Psoas muscle (tissue), 7 donors: ENCODE measurements at regions not wholly inside any gene's neighbourhood (a gene's known extent, or its start where the extent isn't known, plus 50 kb on each side); places are given as distances from the start of the nearest gene placed in this dataset.
"Not testable (repeated sequence)": the region's sequence is repeated elsewhere in the genome, so short reads cannot be mapped to it uniquely, and the experiment has no call there.

ENCODE experiments used
- ATAC-seq, 4 donors: fragments of 200-7000 bp; cut with Tn5 transposase; one replicate each; pipeline ENCODE4 v1.9.1; 2020; ENCODE audit warnings: moderate library complexity in 3 of 4, mild to moderate bottlenecking in 2 of 4
- DNase-seq, 2 donors: peaks; one replicate each; pipeline ENCODE4 v3.0.0-alpha.2; 2020
- H3K27ac ChIP-seq: fragments of 200-600 bp; one replicate; pipeline ENCODE4 v1.8.0; 2022
- H3K27me3 ChIP-seq, 3 donors: fragments of 200-600 bp in 1 of 3; one replicate each; pipeline versions ENCODE4 v1.6.1 to v1.8.0; 2013 to 2022; ENCODE audit warnings: low read length in 2 of 3, mild to moderate bottlenecking in 2 of 3, moderate library complexity in 1 of 3; ENCODE audit not compliant: insufficient read depth in 3 of 3
- H3K36me3 ChIP-seq, 2 donors: fragments of 200-600 bp in 1 of 2; one replicate each; pipeline versions ENCODE4 v1.6.1 to v1.8.0; 2013 to 2022; ENCODE audit warnings: low read depth in 1 of 2, mild to moderate bottlenecking in 1 of 2, moderate library complexity in 1 of 2; ENCODE audit not compliant: insufficient read depth in 1 of 2
- H3K4me1 ChIP-seq: fragments of 200-600 bp; one replicate; pipeline ENCODE4 v1.8.0; 2022
- H3K4me3 ChIP-seq: fragments of 200-600 bp; one replicate; pipeline ENCODE4 v1.8.0; 2022; ENCODE audit warnings: mild to moderate bottlenecking
- H3K9me3 ChIP-seq: fragments of 200-600 bp; one replicate; pipeline ENCODE4 v1.8.0; 2022
- CTCF ChIP-seq: fragments of 200-600 bp; IDR thresholded peaks from one replicate; pipeline ENCODE4 v1.8.0; 2022; ENCODE audit warnings: antibody characterized with exemption
- WGBS, 3 donors: extraction: QIAGEN DNeasy Blood & Tissue Kit; methylation state at CpG; one replicate each; pipeline versions ENCODE4 v1.1.6 to v1.1.7; 2013; 5-methylcytosine and 5-hydroxymethylcytosine counted together
- intact Hi-C, 2 donors: fragments of 100-400 bp; cut with DNase I; formaldehyde crosslinking; loops; one replicate each; pipeline versions ENCODE4 v1.11.0 to v1.14.2; 2022
- donor health status: healthy with polysubstance abuse.
- donor health status: DM: no; HTN: no; CAD: no; lungs with moderate emphysema.
- donor health status: Bipolar disorder and iron deficiency.
- donor health status: healthy.
- donor health status: DM: yes; HTN: yes; CAD: no.
- donor health status: DM: no; HTN: no; CAD: no.
- donor health status: DM: yes; HTN: yes; CAD: no.

- no peak for TF ChIP-seq CTCF
- Histone ChIP-seq H3K27me3 (peaks cover 0 to 2% (median 0%) of the 10 kb centered on the region in 3 donors), H3K9me3 (no peaks in the 10 kb centered on the region), H3K27ac (no peak overlapping the region), H3K36me3 (no peaks in the 10 kb centered on the region), H3K4me3 (no peak overlapping the region), H3K4me1 (no peaks in the 10 kb centered on the region)
- no peak for DNase-seq
- intact Hi-C loops, result loop anchor here in 1 of 2 donors (10.0 kb wide), 1 partner anchor 59 kb away; the partner anchor contains the start of gene EDARADD
- no peak for ATAC-seq
Observed at GRCh38 chr1:236336084-236336483, 54.3 kb upstream of the ERO1B start.

GRCh38 chr1:236335633-236336032, 53.9 kb upstream of the ERO1B start:
- not testable (repeated sequence) for H3K27ac ChIP-seq, DNase-seq, H3K4me3 ChIP-seq, H3K9me3 ChIP-seq, H3K36me3 ChIP-seq, H3K27me3 ChIP-seq, H3K4me1 ChIP-seq, ATAC-seq
- WGBS, 3 donors, result 88 to 90% (median 90%) methylated on average over 6 of the region's 6 CpGs
- intact Hi-C loops, result loop anchor here in 1 of 2 donors (10.0 kb wide), 1 partner anchor 59 kb away; the partner anchor contains the start of gene EDARADD

GRCh38 chr1:236334893-236335545, 53.3 kb upstream of the ERO1B start:
- ATAC-seq (no peak), DNase-seq (no peak)
- Histone ChIP-seq H3K4me3 (no peak overlapping the region), H3K4me1 (no peaks in the 10 kb centered on the region), H3K27me3 (no peaks in the 10 kb centered on the region), H3K27ac (no peak overlapping the region), H3K36me3 (no peaks in the 10 kb centered on the region), H3K9me3 (no peaks in the 10 kb centered on the region)
- intact Hi-C loops, result loop anchor here in 1 of 2 donors (10.0 kb wide), 1 partner anchor 60 kb away; the partner anchor contains the start of gene EDARADD
- no peak for TF ChIP-seq CTCF
- 82 to 87% (median 83%) methylated on average over 10 of the region's 10 CpGs for WGBS, 3 donors

GRCh38 chr1:236332092-236332758, 50.5 kb upstream of the ERO1B start:
- intact Hi-C loops, result loop anchor here in 1 of 2 donors (10.0 kb wide), 1 partner anchor 63 kb away; the partner anchor contains the start of gene EDARADD
- H3K4me3 ChIP-seq, result no peak overlapping the region
- H3K27ac ChIP-seq, result no peak overlapping the region
- no peak for TF ChIP-seq CTCF
- 70 to 74% (median 73%) methylated on average over 16 of the region's 16 CpGs for WGBS, 3 donors
- H3K9me3 ChIP-seq, result no peaks in the 10 kb centered on the region
- ATAC-seq, result no peak
- H3K27me3 ChIP-seq, result no peaks in the 10 kb centered on the region
- DNase-seq, result no peak
- no peaks in the 10 kb centered on the region for H3K36me3 ChIP-seq
- H3K4me1 ChIP-seq, result no peaks in the 10 kb centered on the region
